HG02970 (cell line): ENCODE measurements at regions not wholly inside any gene's neighbourhood (a gene's known extent, or its start where the extent isn't known, plus 50 kb on each side); places are given as distances from the start of the nearest gene placed in this dataset.
"Not testable (repeated sequence)": the region's sequence is repeated elsewhere in the genome, so short reads cannot be mapped to it uniquely, and the experiment has no call there.

Source experiments
- ATAC-seq: cut with Tn5 transposase; IDR thresholded peaks from one replicate; pipeline ENCODE4 v1.9.1; 2021; ENCODE audit warnings: mild to moderate bottlenecking, moderate library complexity, moderate number of reproducible peaks; ENCODE audit not compliant: unreplicated experiment, low FRiP score

DNA sequence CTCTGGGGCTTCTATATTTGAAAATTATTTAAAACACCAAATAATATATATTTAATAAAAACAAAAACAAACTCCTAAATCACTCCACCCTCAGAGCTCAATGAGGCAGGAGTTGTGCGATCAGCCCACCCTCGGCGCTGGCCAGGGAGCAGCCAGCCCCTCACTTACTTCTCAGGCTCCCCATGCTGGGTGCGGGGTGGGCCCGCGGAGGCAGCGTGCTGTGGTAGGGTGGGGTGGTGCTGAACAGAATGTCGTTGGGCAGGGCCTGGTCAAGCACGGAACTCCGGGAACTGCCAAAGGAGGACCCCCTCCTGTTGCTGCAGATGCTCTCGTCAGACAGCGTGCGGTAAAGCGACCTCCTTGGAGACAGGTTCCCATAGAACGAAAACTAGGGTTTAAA lies 204.5 kb downstream of the SIPA1L2 start:
- ATAC-seq = no peak

DNA sequence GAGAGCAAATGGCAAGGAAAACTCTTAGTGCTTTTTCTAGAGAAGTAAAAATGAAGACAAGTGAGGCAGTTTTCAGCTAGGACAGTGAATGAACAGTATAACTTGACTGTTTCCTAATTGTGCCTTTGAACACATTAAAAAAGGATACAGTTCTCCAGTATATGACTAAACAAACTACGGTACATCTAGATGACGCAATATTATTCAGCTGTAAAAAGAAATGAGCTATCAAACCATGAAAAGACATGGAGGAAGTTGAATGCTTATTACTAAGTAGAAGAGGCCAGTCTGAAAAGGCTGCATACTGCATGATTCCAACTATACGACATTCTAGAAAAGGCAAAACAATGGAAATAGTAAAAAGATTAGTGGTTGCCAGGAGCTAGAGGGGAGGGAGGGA lies 206.3 kb downstream of the SIPA1L2 start:
- ATAC-seq = no peak

DNA sequence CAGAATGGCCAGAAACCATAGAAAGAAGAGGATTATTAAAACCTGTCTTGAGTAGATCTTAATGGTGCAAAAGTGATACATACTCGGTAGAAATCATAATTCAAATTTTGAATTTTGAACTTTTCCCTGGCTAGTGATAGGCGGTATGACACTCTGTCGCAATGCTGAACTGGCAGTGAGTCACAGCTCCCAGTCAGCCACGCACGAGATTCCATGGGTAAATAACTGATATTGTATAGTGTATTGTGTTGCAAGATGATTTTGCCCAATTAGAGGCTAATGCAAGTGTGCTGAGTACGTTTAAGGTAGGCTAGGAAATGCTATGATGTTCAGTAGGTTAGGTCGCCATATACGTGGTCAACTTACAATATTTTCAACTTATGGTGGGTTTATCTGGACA lies 207.0 kb downstream of the SIPA1L2 start:
- no peak for ATAC-seq

DNA sequence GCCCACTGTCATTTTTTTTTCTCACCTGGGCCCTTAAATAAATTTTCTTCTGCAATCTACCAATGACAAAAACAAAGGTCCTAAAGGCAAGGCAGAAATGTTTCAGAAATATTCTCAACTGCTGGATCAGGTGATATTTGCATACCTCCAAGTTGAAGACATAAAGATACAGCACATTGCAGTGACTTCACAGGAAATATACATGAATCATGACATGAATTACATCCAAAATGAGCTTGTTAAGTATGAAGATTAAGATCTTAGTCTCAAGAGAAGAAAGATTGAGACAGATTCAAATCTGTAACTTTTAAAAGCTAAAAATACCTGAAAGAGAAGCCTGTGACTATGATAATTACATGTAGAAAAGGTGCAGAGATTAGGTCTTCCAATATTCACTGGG lies 207.8 kb downstream of the SIPA1L2 start:
- ATAC-seq = no peak

DNA sequence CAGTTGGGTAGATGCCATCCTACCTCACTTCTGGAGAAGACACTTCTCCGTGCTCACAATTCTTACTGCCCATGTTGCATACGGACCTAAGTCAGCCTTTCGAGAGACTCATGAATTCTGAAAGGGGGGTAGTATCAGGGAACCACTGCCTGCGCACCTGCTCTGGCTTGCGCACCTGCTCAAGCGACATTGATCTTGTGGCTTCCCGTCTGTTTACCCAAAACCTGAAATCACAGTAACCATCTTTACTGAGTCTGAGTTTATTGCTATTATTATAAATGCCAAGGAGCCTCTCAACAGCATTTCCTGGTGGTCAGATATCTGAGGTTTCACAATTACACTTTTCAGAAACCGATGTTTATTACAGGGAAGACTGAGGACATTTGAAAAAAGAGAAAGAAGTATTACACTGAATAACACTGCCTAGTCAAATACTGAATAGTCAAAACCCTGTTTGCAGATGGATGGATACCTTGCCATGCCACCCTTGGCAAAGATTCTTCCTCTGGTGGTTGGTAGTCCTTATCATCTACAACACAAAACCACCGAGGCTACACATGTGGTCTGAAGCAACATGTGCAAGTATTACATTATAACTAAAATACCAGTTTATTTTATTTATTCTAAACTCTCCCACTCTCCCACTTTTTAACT lies 208.7 kb downstream of the SIPA1L2 start:
- ATAC-seq = no peak

DNA sequence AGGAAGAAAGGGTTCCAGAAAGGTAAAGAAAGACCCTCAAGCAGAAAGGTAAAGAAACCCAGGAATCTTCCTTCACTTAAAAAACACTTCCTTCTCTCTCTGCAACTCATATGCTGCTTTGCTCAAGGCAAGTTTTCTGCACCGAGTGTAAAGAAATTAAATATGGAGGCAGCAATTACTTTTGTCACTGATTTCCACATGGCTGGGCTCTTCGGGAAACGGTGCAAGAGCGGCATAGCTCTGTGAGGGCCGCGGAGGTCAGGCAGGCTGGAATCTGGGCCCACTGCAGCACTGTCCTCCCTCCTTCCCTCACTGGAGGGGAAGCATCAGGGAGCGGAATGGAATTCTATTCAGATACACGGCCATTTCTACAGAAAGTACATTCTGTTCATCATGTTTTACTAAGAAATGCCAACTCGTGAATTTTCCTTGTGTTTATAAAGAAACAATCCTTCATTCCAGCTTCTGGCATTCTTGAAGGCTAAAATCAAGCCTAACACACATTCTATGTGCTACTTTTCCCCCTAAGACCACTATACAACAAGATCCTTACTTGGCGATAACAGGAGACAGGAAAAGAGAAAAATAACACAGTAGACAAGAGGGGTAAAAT lies 212.2 kb downstream of the SIPA1L2 start:
- ATAC-seq = no peak

DNA sequence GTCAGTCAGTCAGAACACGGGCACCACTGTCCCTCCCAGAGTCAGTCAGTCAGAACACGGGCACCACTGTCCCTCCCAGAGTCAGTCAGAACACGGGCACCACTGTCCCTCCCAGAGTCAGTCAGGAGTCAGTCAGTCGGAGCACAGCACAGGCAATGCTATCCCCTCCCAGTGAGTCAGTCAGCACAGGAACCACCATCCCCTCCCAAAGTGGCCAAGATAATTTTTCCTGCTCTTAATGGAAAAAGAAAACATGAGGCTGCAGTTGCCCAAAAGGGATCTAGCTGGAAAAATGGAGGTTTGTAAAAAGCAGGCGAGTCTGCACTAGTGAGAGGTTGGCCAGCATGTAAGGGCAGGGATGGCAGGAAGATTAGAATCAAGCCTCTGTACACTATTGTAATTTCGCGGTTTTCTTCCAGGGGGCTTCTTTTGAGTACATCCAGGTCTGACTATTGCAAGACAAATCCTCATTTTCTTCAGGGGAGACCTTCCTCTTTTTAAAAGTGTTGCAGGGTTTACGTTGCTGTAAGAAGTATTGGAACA lies 213.8 kb downstream of the SIPA1L2 start:
- no peak for ATAC-seq

DNA sequence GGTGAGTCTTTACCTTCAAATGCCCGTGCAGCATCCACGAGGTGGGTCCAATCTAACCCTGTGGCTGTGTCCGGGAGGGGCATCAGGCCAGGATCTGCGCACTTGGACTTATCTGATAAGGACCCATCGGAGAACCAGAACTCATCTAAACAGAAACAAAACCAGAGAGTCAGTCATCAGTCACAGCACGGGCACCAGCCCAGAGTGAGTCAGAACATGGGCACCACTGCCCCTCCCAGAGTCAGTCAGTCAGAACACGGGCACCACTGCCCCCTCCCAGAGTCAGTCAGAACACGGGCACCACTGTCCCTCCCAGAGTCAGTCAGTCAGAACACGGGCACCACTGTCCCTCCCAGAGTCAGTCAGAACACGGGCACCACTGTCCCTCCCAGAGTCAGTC lies 214.5 kb downstream of the SIPA1L2 start:
- ATAC-seq = not testable (repeated sequence)

DNA sequence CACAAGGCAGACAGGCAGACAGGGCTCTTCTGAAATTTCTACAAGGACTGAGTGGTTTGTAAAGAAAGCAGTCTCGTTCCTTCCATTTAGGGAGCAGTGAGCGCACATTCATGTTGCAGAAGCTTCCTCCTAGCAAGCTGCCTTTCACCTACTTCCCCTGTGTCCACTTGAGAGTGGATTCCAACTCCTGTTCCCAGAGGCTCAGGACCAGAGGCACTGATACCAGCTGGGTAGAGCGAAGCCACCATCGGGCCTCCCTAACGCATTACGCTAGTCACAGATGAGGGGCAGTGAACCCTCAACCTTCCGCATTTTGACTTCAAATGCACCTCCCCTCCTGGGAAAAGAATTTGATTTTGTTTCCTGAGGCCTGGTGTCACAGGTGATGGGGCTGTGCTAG lies 215.8 kb downstream of the SIPA1L2 start:
- ATAC-seq = no peak

DNA sequence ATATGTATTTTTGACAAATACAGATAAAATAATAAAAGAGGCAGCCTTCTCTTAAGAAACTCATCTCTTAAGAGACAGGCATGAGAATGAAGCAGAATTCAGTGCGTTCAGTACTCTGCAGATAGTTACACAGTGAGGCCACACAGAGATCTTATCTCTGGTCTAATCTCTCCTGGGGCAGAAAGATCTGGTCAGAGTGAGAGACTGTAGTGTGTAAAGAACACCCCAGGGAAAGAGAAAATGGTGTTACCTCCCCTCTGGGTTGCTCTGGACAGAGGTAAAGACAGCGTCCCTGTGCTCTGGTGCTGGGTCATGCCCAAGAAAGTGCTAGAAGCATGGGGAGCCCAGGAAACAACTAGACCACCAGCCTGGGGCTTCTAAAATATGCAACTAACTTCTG lies 216.3 kb downstream of the SIPA1L2 start:
- ATAC-seq = no peak

DNA sequence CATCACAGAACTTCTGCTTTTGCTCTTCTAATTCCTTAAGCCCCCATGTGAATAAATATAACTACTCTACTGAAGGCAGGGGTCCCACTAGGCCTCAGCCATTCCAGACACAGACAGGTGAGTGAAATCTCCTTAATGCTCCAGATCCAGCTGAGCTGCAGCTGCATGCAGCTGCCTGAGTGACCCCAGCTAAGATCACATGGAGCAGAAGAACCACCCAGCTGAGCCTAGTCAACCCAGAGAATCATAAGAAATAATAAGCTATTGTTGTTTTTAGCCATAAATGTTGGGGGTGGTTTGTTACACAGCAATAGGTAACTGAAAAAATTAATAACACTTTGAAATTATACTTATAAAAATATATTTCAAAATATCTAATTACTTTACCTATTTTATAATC lies 220.3 kb downstream of the SIPA1L2 start:
- ATAC-seq = no peak

DNA sequence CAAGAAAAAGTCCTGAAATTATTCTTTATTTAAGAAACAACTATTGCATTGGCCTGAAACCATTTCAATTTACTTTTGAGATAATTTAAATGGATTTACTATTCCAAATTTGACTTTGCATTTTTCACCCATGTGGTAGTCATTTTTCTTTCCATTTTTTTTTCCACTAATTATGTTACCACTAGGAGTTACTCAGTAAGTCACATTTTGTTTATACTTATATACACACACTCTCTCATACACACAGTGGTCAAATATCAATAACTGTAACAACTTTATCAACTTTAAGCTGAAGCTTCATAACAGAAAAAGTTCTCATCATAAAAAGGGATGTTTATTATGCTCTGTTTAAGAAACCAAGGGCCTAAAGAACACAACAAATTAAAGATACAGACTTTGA lies 222.8 kb downstream of the SIPA1L2 start:
- no peak for ATAC-seq

DNA sequence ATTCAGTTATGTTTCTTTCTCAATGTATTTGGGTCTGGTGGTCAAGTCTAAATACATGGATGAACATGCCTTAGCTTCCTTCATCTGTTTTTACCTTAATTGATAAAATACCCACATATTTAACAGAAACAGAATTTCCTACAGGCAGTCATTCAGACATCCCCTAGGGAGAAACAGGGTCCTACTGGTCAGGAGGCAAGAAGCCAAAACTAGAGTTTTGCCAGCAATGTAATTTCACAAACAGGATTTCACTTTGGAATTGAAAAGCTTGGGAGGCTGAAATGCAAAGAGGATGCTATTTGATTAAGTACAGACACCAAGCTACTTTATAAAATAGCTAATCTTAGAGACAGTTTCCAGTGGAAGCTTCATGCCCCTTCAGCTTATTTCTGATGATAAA lies 224.2 kb downstream of the SIPA1L2 start:
- ATAC-seq = no peak

DNA sequence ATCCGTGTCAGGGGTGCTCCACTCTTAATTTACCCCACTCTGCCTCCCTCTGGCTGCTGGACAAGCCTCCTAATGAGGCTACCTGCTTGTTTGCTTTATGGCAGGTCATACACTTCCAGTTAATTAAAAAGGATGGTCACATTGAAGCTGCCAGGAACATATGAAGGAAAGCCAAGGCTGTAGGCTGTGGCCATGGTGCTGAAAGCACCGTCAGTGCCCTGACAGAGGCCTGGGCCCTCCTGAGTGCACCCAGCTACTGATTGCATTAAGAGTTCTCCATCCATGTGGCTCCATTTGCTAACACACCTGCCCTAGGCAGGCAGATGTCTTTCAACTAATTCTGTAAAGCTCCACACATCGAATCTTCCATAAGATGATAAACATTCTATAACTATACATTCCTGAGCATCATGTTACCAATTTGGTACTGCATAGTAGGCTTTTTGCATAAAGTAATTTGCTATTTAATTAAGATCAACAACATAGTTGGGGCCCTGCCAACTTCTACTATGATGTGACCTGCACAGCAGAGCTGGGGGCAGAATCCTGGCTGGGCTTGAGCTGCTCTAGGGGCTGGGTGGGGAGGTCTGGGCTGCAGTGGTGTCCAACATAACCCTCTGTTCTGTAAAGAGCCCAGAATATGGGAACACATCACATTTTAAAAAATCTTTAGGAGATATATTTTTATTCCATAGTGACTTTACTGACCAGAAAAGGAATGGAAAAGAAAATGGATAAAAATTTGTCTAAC lies 224.8 kb downstream of the SIPA1L2 start:
- no peak for ATAC-seq

DNA sequence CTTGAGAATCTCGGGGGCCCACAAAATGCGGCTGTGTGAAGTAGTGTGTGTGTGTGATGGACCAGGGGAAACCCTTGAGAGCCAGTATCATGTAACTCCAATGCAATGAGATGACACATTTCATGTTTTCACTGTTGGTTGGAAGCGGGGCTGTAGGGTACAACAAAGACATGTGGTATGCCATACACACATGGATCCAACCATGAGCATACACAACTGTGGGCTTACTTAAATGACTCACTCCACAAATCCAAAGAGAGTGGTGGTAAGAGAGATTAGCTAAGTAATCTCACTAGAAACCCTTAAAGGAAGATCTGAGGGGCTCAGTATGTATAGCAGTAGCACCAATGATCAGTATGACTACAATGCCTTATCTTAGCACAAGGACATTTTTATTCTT lies 225.7 kb downstream of the SIPA1L2 start:
- ATAC-seq = no peak

DNA sequence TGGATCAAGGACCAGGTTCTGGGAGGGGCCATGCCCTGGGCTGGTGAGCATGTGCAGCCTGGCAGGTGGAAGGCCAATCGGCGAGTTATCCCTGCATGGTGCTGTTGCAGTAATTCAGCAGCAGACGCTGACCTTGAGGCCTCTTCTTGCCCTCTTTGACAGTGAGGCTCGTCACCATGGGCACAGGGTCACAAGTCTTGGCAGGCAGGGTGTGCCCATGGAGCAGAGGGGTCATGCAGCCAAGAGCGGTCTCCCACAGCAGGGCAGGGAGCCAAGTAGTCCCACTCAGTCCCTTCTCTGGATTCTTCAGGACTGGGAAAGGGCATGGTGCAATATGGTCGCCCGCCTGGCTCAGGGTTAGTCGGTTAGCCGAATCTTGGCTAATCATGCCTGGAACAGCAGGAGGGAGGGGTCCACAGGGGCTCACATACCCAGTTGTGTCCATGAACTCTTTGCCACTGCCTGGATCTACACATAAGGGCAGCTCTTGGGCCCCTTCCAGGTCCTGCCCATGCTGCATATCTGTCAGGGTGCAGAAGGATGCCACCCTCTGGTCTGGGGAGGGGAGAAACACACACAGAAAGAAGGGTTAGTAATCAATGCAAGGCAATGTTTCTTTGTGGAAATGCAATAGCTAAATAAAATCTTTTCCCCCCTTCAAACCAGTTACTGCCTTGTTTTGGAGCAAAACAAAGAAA lies 226.8 kb downstream of the SIPA1L2 start:
- ATAC-seq = no peak

DNA sequence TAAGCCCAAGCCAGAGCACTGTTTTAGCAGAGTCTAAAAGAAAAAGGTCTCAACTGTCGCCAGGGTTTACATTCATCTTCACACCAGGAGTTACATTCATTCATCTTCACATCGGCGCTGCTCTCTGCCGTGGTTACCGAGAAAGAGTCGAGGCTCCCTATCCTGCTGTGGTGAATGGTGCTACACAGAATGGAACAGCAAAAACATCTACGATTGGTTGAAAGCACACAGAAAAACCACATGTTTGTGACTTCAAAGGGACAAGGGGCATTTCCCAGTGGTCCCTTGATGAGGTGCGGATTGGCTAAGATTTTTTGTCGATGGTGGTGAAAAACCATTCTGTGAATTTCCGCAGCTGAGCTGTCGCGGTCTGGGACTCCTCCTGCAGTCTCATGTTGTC lies 231.1 kb downstream of the SIPA1L2 start:
- no peak for ATAC-seq

DNA sequence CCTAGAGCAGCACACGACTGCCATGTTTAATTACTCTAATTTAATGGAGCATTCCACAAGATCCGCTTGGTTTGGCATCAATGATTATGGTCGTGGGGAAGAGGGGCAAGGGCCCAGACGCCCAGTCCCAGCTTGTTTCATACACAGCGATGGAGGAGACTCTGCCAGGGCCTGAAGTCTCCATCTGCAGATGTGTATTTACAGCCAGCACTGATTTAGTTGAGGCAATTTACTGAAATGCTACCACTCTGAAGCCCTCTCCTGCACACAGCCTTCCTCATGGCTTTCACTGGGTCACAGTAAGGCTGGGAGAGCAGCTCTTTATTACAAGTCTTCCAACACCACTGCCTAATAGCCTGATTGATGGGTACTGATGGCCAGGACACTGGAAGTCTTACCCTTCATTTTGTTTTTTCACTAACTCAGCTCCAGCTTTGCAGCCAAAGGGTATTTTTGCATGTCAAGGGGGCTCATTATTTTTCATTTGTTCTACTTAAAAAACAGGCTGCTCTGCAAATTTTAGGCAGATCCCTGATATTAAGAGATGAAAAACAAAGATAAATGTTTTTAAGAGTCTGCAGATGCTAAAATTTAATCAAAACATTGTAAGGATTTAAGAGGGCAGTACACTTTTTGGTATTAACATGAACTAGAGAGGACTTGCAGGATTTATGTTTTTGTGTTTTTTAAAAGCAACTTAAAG lies 236.3 kb downstream of the SIPA1L2 start:
- no peak for ATAC-seq

DNA sequence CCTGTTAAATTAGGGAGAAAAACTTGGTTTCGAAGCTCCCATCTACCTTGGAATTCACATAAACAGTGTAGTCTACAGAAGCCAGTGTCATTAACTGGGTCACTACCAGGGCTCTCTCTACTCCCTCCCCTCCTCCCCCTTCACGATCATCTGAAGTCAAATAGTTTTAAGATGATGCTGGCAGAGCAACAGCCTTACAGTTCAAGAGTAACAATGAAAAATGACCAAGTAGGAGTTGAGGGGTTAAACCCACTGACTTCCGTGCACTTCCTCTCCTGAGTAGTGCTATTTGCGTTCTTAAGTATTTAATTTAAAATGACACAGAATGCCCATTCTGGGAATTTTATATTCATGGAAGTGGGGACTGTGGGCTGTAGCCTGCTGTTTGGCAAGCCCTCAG lies 236.9 kb downstream of the SIPA1L2 start:
- no peak for ATAC-seq

DNA sequence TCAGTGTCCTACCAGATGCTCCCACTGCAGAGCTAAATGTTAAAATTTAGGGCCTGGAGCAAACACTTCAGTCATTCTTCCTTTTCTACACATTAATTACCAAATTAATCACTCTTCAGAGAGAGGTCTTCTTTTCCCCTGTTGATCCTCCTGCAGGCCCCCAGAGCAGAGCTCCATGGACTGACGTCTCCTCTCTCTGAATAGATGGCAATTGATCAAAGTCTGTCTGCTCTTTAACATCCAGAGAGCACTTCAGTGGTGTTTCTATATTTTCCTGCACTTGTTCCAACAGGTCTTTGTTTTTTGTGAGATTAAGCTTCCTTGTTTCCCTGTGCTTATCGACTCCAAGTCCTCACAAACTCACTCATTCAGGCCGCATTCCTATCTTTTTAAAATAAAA lies 239.3 kb downstream of the SIPA1L2 start:
- no peak for ATAC-seq
